EL (cell line): ENCODE measurements at regions not wholly inside any gene's neighbourhood (a gene's known extent, or its start where the extent isn't known, plus 50 kb on each side); places are given as distances from the start of the nearest gene placed in this dataset.
"Not testable (repeated sequence)": the region's sequence is repeated elsewhere in the genome, so short reads cannot be mapped to it uniquely, and the experiment has no call there.

Experiments used
- DNase-seq: peaks from one replicate; pipeline ENCODE4 v3.0.0-alpha.2; 2016

- DNase-seq = no peak
These were observed 999.9 kb upstream of the CELF4 start for GRCh38 chr18:38565513-38565912.

- DNase-seq = no peak
These were observed 997.9 kb upstream of the CELF4 start for GRCh38 chr18:38563396-38563980.

- DNase-seq = no peak
These were observed 991.4 kb upstream of the CELF4 start for GRCh38 chr18:38557006-38557405.

- no peak for DNase-seq
These were observed 987.2 kb upstream of the CELF4 start for GRCh38 chr18:38552732-38553321.

GRCh38 chr18:38551881-38552280 is 986.3 kb upstream of the CELF4 start:
- DNase-seq = no peak

GRCh38 chr18:38545071-38545470 is 979.5 kb upstream of the CELF4 start:
- DNase-seq = no peak

GRCh38 chr18:38539856-38540255 is 974.3 kb upstream of the CELF4 start:
- DNase-seq = no peak

- DNase-seq = no peak
These were observed 973.8 kb upstream of the CELF4 start for GRCh38 chr18:38539371-38539770.

- DNase-seq = no peak
These were observed 968.5 kb upstream of the CELF4 start for GRCh38 chr18:38534073-38534472.

GRCh38 chr18:38526922-38527321 is 961.3 kb upstream of the CELF4 start:
- DNase-seq = no peak

- no peak for DNase-seq
These were observed 959.4 kb upstream of the CELF4 start for GRCh38 chr18:38525039-38525438.

GRCh38 chr18:38520786-38521185 is 955.2 kb upstream of the CELF4 start:
- DNase-seq = no peak

GRCh38 chr18:38502539-38502938 is 936.9 kb upstream of the CELF4 start:
- DNase-seq = no peak

- DNase-seq = no peak
These were observed 931.7 kb upstream of the CELF4 start for GRCh38 chr18:38497266-38497665.

- DNase-seq = no peak
These were observed 930.7 kb upstream of the CELF4 start for GRCh38 chr18:38496222-38496793.

- no peak for DNase-seq
These were observed 928.5 kb upstream of the CELF4 start for GRCh38 chr18:38494065-38494464.

- DNase-seq = no peak
These were observed 925.6 kb upstream of the CELF4 start for GRCh38 chr18:38491195-38491594.

GRCh38 chr18:38489721-38490120 is 924.1 kb upstream of the CELF4 start:
- not testable (repeated sequence) for DNase-seq

GRCh38 chr18:38487521-38487920 is 921.9 kb upstream of the CELF4 start:
- no peak for DNase-seq

GRCh38 chr18:38483326-38483725 is 917.7 kb upstream of the CELF4 start:
- no peak for DNase-seq

- no peak for DNase-seq
These were observed 916.0 kb upstream of the CELF4 start for GRCh38 chr18:38481576-38481975.

GRCh38 chr18:38475686-38476085 is 910.1 kb upstream of the CELF4 start:
- no peak for DNase-seq

- DNase-seq = no peak
These were observed 907.9 kb upstream of the CELF4 start for GRCh38 chr18:38473535-38473934.

- no peak for DNase-seq
These were observed 904.8 kb upstream of the CELF4 start for GRCh38 chr18:38470421-38470820.

GRCh38 chr18:38466426-38466825 is 900.8 kb upstream of the CELF4 start:
- no peak for DNase-seq
